ENCODE measurements at regions not wholly inside any gene's neighbourhood (a gene's known extent, or its start where the extent isn't known, plus 50 kb on each side); places are given as distances from the start of the nearest gene placed in this dataset.

- no peak overlapping the region for H3K27ac ChIP-seq
- TF ChIP-seq CTCF (conservative IDR thresholded peaks at IDR 0.05) (no peak), ZFX (IDR thresholded peaks at IDR 0.05) (no peak)
Measured at GRCh38 chr13:64470751-64471150, 2759.4 kb downstream of the PCDH9 start.

GRCh38 chr13:64459778-64460177 is 2770.4 kb downstream of the PCDH9 start:
- TF ChIP-seq CTCF (conservative IDR thresholded peaks at IDR 0.05) (no peak), ZFX (IDR thresholded peaks at IDR 0.05) (no peak)
- peak overlapping the region; percentile 59 for H3K27ac ChIP-seq

GRCh38 chr13:64457976-64458375 is 2772.2 kb downstream of the PCDH9 start:
- no peak for TF ChIP-seq CTCF (conservative IDR thresholded peaks at IDR 0.05)
- no peak for TF ChIP-seq ZFX (IDR thresholded peaks at IDR 0.05)
- H3K27ac ChIP-seq = no peak overlapping the region

GRCh38 chr13:64455124-64455523 is 2775.0 kb downstream of the PCDH9 start:
- TF ChIP-seq CTCF (conservative IDR thresholded peaks at IDR 0.05) (no peak), ZFX (IDR thresholded peaks at IDR 0.05) (no peak)

GRCh38 chr13:64453831-64454230 is 2776.3 kb downstream of the PCDH9 start:
- no peak overlapping the region for H3K27ac ChIP-seq
- TF ChIP-seq ZFX (IDR thresholded peaks at IDR 0.05) (no peak), CTCF (conservative IDR thresholded peaks at IDR 0.05) (no peak)

More at GRCh38 chr13:64455124-64455523, 2775.0 kb downstream of the PCDH9 start:
- no peak overlapping the region for H3K27ac ChIP-seq

- H3K27ac ChIP-seq = no peak overlapping the region
- TF ChIP-seq CTCF (conservative IDR thresholded peaks at IDR 0.05) = peak; percentile 75
- no peak for TF ChIP-seq ZFX (IDR thresholded peaks at IDR 0.05)
Measured at GRCh38 chr13:64446372-64446771, 2783.8 kb downstream of the PCDH9 start.

- TF ChIP-seq CTCF (conservative IDR thresholded peaks at IDR 0.05) (no peak), ZFX (IDR thresholded peaks at IDR 0.05) (no peak)
- no peak overlapping the region for H3K27ac ChIP-seq
Measured at GRCh38 chr13:64441740-64442139, 2788.4 kb downstream of the PCDH9 start.

Measured in C4-2B (cell line).